H1 (cell line): ENCODE measurements at regions not wholly inside any gene's neighbourhood (a gene's known extent, or its start where the extent isn't known, plus 50 kb on each side); places are given as distances from the start of the nearest gene placed in this dataset.

Experiments used
- CTCF ChIA-PET: fragments of 300-600 bp; sonication (Branson Sonifier 250); formaldehyde crosslinking; loops from one replicate; lab custom pipeline; 2021; ENCODE audit not compliant: partially characterized antibody; lab: Charles Lee
- POLR2A ChIA-PET: fragments of 300-600 bp; sonication (Branson Sonifier 250); formaldehyde crosslinking; loops from one replicate; lab custom pipeline; 2021; ENCODE audit warnings: inconsistent platforms; ENCODE audit not compliant: partially characterized antibody; lab: Charles Lee
- DNase-seq, 2 experiments: peaks; one replicate each; pipeline versions ENCODE4 v3.0.0 to v3.0.0-alpha.2; 2010 to 2022; ENCODE audit warnings: low spot score in 2 of 2, low read depth in 1 of 2, mixed read lengths in 1 of 2
- FAIRE-seq: peaks from 2 replicates; lab custom pipeline; 2011; peaks lifted over from hg19 to GRCh38; lab: Jason Lieb, UNC
- H2AFZ ChIP-seq: 2 replicates; pipeline ENCODE4 v1.8.1; 2012; ENCODE audit warnings: low read length, inconsistent platforms
- H2AK5ac ChIP-seq: 2 replicates; pipeline ENCODE4 v1.6.1; 2013; ENCODE audit warnings: low read depth, low read length
- H2BK120ac ChIP-seq: replicated peaks from 2 replicates; pipeline ENCODE3; 2013; ENCODE audit warnings: low read depth, low read length, inconsistent platforms
- H2BK12ac ChIP-seq: 2 replicates; pipeline ENCODE4 v1.6.1; 2013; ENCODE audit warnings: low read depth, low read length
- H2BK15ac ChIP-seq: 2 replicates; pipeline ENCODE4 v1.6.1; 2013; ENCODE audit warnings: low read length
- H2BK20ac ChIP-seq: 2 replicates; pipeline ENCODE4 v1.6.1; 2013; ENCODE audit warnings: low read length
- H2BK5ac ChIP-seq: 2 replicates; pipeline ENCODE4 v1.6.1; 2013; ENCODE audit warnings: low read depth, low read length
- H3K14ac ChIP-seq: 2 replicates; pipeline ENCODE4 v1.6.1; 2013; ENCODE audit warnings: inconsistent platforms; ENCODE audit not compliant: insufficient read length
- H3K18ac ChIP-seq: 2 replicates; pipeline ENCODE4 v1.6.1; 2013; ENCODE audit warnings: low read length; ENCODE audit errors: extremely low read depth
- H3K23ac ChIP-seq: 2 replicates; pipeline ENCODE4 v1.6.1; 2013; ENCODE audit warnings: inconsistent platforms; ENCODE audit not compliant: insufficient read length
- H3K23me2 ChIP-seq: 2 replicates; pipeline ENCODE4 v1.6.1; 2013; ENCODE audit warnings: low read depth, low read length
- H3K27ac ChIP-seq: 2 replicates; pipeline ENCODE4 v1.6.1; 2011; ENCODE audit warnings: low read depth, low read length, inconsistent platforms
- H3K27me3 ChIP-seq, 4 experiments: replicated peaks in 1 of 4; 1 replicate in 1 of 4; 2 replicates in 3 of 4; pipeline versions ENCODE4 v1.6.1 to v1.8.1; 2011 to 2013; ENCODE audit warnings: low read length in 3 of 4, mild to moderate bottlenecking in 3 of 4, inconsistent platforms in 2 of 4, mixed read lengths in 2 of 4, moderate library complexity in 1 of 4; ENCODE audit not compliant: control insufficient read depth in 3 of 4, insufficient read depth in 3 of 4; ENCODE audit errors: extremely low read depth in 1 of 4
- H3K36me3 ChIP-seq, 4 experiments: 2 replicates each; pipeline versions ENCODE4 v1.6.1 to v1.8.1; 2011 to 2013; ENCODE audit warnings: mild to moderate bottlenecking in 4 of 4, low read length in 3 of 4, moderate library complexity in 2 of 4, control low read depth in 1 of 4, inconsistent platforms in 1 of 4; ENCODE audit not compliant: insufficient read depth in 4 of 4, control insufficient read depth in 2 of 4
- H3K4ac ChIP-seq: replicated peaks from 2 replicates; pipeline ENCODE3; 2013; ENCODE audit warnings: low read length, low read depth, mixed read lengths, inconsistent platforms; ENCODE audit not compliant: insufficient read length
- H3K4me1 ChIP-seq, 4 experiments: replicated peaks in 1 of 4; 1 replicate in 1 of 4; 2 replicates in 3 of 4; pipeline versions ENCODE4 v1.6.1 to v1.8.1; 2011 to 2013; ENCODE audit warnings: low read length in 3 of 4, inconsistent platforms in 2 of 4, mixed read lengths in 1 of 4; ENCODE audit not compliant: insufficient read depth in 4 of 4, control insufficient read depth in 3 of 4
- H3K4me2 ChIP-seq, 2 experiments: 2 replicates each; pipeline versions ENCODE4 v1.6.1 to v1.8.1; 2011 to 2013; ENCODE audit warnings: low read depth in 2 of 2, low read length in 2 of 2, control low read depth in 1 of 2, inconsistent platforms in 1 of 2, mild to moderate bottlenecking in 1 of 2; ENCODE audit not compliant: insufficient read depth in 1 of 2
- H3K4me3 ChIP-seq, 4 experiments: fragments of 200-600, 300-600 bp in 1 of 4; sonication (generic), shearing (Covaris generic), sonication (Bioruptor Twin) in 1 of 4; 2 replicates each; pipeline versions ENCODE4 v1.5.1 to v1.8.1; 2011 to 2016; ENCODE audit warnings: low read length in 4 of 4, low read depth in 3 of 4, control low read depth in 2 of 4, inconsistent platforms in 2 of 4, mild to moderate bottlenecking in 2 of 4, mixed read lengths in 1 of 4, moderate library complexity in 1 of 4; ENCODE audit not compliant: insufficient read depth in 2 of 4; ENCODE audit errors: extremely low read depth in 1 of 4
- H3K56ac ChIP-seq: replicated peaks from 2 replicates; pipeline ENCODE3; 2013; ENCODE audit warnings: low read depth, mild to moderate bottlenecking, mixed read lengths, low read length, inconsistent platforms; ENCODE audit not compliant: insufficient read length
- H3K79me1 ChIP-seq: 2 replicates; pipeline ENCODE4 v1.6.1; 2013; ENCODE audit warnings: low read depth, low read length, control low read depth
- H3K79me2 ChIP-seq, 2 experiments: 2 replicates each; pipeline versions ENCODE4 v1.6.1 to v1.8.1; 2012 to 2013; ENCODE audit warnings: low read length in 2 of 2, mild to moderate bottlenecking in 2 of 2, inconsistent platforms in 1 of 2; ENCODE audit not compliant: insufficient read depth in 2 of 2, control insufficient read depth in 1 of 2
- H3K9ac ChIP-seq, 4 experiments: replicated peaks in 1 of 4; 1 replicate in 1 of 4; 2 replicates in 3 of 4; pipeline versions ENCODE4 v1.6.1 to v1.8.1; 2011 to 2013; ENCODE audit warnings: low read depth in 3 of 4, low read length in 3 of 4, control low read depth in 2 of 4, mild to moderate bottlenecking in 2 of 4, moderate library complexity in 2 of 4, inconsistent platforms in 1 of 4; ENCODE audit errors: extremely low read depth in 1 of 4
- H3K9me3 ChIP-seq, 2 experiments: 2 replicates each; pipeline versions ENCODE4 v1.6.1 to v1.8.1; 2012 to 2013; ENCODE audit warnings: mild to moderate bottlenecking in 2 of 2, moderate library complexity in 2 of 2, control low read depth in 1 of 2, inconsistent platforms in 1 of 2, low read depth in 1 of 2, low read length in 1 of 2, mixed read lengths in 1 of 2; ENCODE audit not compliant: insufficient read depth in 2 of 2
- H4K20me1 ChIP-seq, 2 experiments: replicated peaks in 1 of 2; 2 replicates each; pipeline versions ENCODE3 to v1.8.1; 2011 to 2013; ENCODE audit warnings: inconsistent platforms in 2 of 2, low read length in 2 of 2, mild to moderate bottlenecking in 1 of 2; ENCODE audit not compliant: insufficient read depth in 2 of 2, control insufficient read depth in 1 of 2
- H4K5ac ChIP-seq: 2 replicates; pipeline ENCODE4 v1.6.1; 2013; ENCODE audit warnings: low read length, low read depth, mixed read lengths, inconsistent platforms; ENCODE audit not compliant: insufficient read length
- H4K8ac ChIP-seq: 2 replicates; pipeline ENCODE4 v1.8.0; 2013; ENCODE audit warnings: mild to moderate bottlenecking, moderate library complexity, low read length, inconsistent platforms; ENCODE audit not compliant: insufficient read depth; ENCODE audit errors: extremely low read depth
- H4K91ac ChIP-seq: replicated peaks from 2 replicates; pipeline ENCODE3; 2013; ENCODE audit warnings: low read length, mixed read lengths, inconsistent platforms; ENCODE audit not compliant: insufficient read length
- ASH2L ChIP-seq: fragments of 200-600, 300-600 bp; sonication (generic); IDR thresholded peaks from one replicate; pipeline ENCODE4 v1.7.1; 2017; ENCODE audit warnings: low read length
- BACH1 ChIP-seq: IDR thresholded peaks from 2 replicates; pipeline ENCODE4 v1.6.1; 2012; ENCODE audit warnings: low read length, improper control_type of control experiment
- CBX5 ChIP-seq: fragments of 300-800, 300-1000 bp; sonication (generic); IDR thresholded peaks from 2 replicates; pipeline ENCODE4 v1.7.1; 2016; ENCODE audit warnings: antibody characterized with exemption, low read length, low read depth
- CHD2 ChIP-seq: IDR thresholded peaks from 2 replicates; pipeline ENCODE4 v1.6.1; 2012; ENCODE audit warnings: low read length, improper control_type of control experiment
- CTCF ChIP-seq, 3 experiments: IDR thresholded peaks; 1 replicate in 2 of 3; 2 replicates in 1 of 3; pipeline versions ENCODE4 v1.5.1 to v1.6.1; 2011; ENCODE audit warnings: low read length in 3 of 3, mild to moderate bottlenecking in 3 of 3, inconsistent platforms in 2 of 3, low read depth in 1 of 3, moderate library complexity in 1 of 3; ENCODE audit not compliant: insufficient read depth in 1 of 3; ENCODE audit errors: control extremely low read depth in 1 of 3
- KDM5A ChIP-seq: fragments of 200-600 bp; IDR thresholded peaks from 2 replicates; pipeline ENCODE4 v1.7.1; 2012; ENCODE audit warnings: mild to moderate bottlenecking, low read length, inconsistent platforms, mixed read lengths
- POLR2A ChIP-seq, 2 experiments: IDR thresholded peaks; 1 replicate in 1 of 2; 2 replicates in 1 of 2; pipeline ENCODE4 v1.6.1; 2011; ENCODE audit warnings: low read depth in 2 of 2, low read length in 2 of 2, mild to moderate bottlenecking in 2 of 2; ENCODE audit errors: control extremely low read depth in 1 of 2
- POLR2AphosphoS5 ChIP-seq: IDR thresholded peaks from 2 replicates; pipeline ENCODE4 v1.6.1; 2011; ENCODE audit warnings: low read depth, low read length
- POU5F1 ChIP-seq: IDR thresholded peaks from 2 replicates; pipeline ENCODE4 v1.6.1; 2011; ENCODE audit warnings: low read depth, mild to moderate bottlenecking, low read length, moderate library complexity
- SAP30 ChIP-seq: fragments of 300-600 bp; sonication (generic); IDR thresholded peaks from 2 replicates; pipeline ENCODE4 v1.7.1; 2012; ENCODE audit warnings: low read length, moderate library complexity, mild to moderate bottlenecking, inconsistent platforms; ENCODE audit not compliant: insufficient read depth, insufficient replicate concordance
- SIN3A ChIP-seq, 2 experiments: IDR thresholded peaks in 1 of 2; conservative IDR thresholded peaks in 1 of 2; 2 replicates each; pipeline ENCODE4 v1.6.1; 2011 to 2012; ENCODE audit warnings: low read length in 2 of 2, improper control_type of control experiment in 1 of 2, low read depth in 1 of 2, mild to moderate bottlenecking in 1 of 2
- SP2 ChIP-seq: IDR thresholded peaks from 2 replicates; pipeline ENCODE4 v1.6.1; 2012; ENCODE audit warnings: mild to moderate bottlenecking, low read length, inconsistent platforms
- TBP ChIP-seq: IDR thresholded peaks from 2 replicates; pipeline ENCODE4 v1.6.1; 2011; ENCODE audit warnings: low read depth, low read length, improper control_type of control experiment
- YY1 ChIP-seq: IDR thresholded peaks from 2 replicates; pipeline ENCODE4 v1.6.1; 2011; ENCODE audit warnings: low read depth, mild to moderate bottlenecking, low read length
- WGBS, 2 experiments: shearing (Covaris generic) in 1 of 2; methylation state at CpG; one replicate each; pipeline versions ENCODE4 v1.1.6 to v1.1.7; 2013 to 2015; ENCODE audit warnings: low lambda C conversion rate in 2 of 2, mixed read lengths in 2 of 2, inconsistent platforms in 1 of 2, low coverage in 1 of 2, missing lambda C conversion rate in 1 of 2; ENCODE audit not compliant: insufficient replicate concordance in 2 of 2, insufficient coverage in 1 of 2, insufficient read length in 1 of 2; ENCODE audit errors: extremely low coverage in 1 of 2, missing lambda C conversion rate in 1 of 2; 5-methylcytosine and 5-hydroxymethylcytosine counted together

- H3K79me1 ChIP-seq, result no peaks in the 10 kb centered on the region
- no peak overlapping the region for H3K23ac ChIP-seq
- no peak overlapping the region for H2AK5ac ChIP-seq
- H3K9ac ChIP-seq, result no peak overlapping the region
- H2BK120ac ChIP-seq, result no peak overlapping the region
- no peak overlapping the region for H3K18ac ChIP-seq
- 0 out of 4 replicates have a peak, but pooled peaks cover 0 to 2% of the 10 kb centered on the region in 2 experiments for H3K9me3 ChIP-seq
- H3K4me1 ChIP-seq, result peaks cover 0 to 5% (median 0%) of the 10 kb centered on the region in 4 experiments; a peak in 3 of 7 replicates
- H4K8ac ChIP-seq, result no peak overlapping the region
- H3K27ac ChIP-seq, result no peak overlapping the region
- no peak for FAIRE-seq
- ChIA-PET POLR2A (no interaction called here), CTCF (interaction anchor here (1.2 kb wide), 1 partner anchor 654 kb away, joined by 3 read pairs; no protein-coding TSS in a partner anchor)
- no peaks in the 10 kb centered on the region for H4K20me1 ChIP-seq
- H3K36me3 ChIP-seq, result no peaks in the 10 kb centered on the region
- no peak overlapping the region for H2AFZ ChIP-seq
- H2BK5ac ChIP-seq, result no peak overlapping the region
- H2BK15ac ChIP-seq, result no peak overlapping the region
- H3K4ac ChIP-seq, result no peak overlapping the region
- no peak overlapping the region for H3K4me2 ChIP-seq
- no peaks in the 10 kb centered on the region for H3K79me2 ChIP-seq
- no peak overlapping the region for H3K14ac ChIP-seq
- no peaks in the 10 kb centered on the region for H3K27me3 ChIP-seq
- H4K91ac ChIP-seq, result no peak overlapping the region
- H2BK20ac ChIP-seq, result no peak overlapping the region
- no peaks in the 10 kb centered on the region for H3K23me2 ChIP-seq
- H4K5ac ChIP-seq, result no peak overlapping the region
- no peak overlapping the region for H3K4me3 ChIP-seq
- H3K56ac ChIP-seq, result no peak overlapping the region
- 89% methylated on average over 3 of the region's 3 CpGs; no CpG with 5 or more reads in 1 of the 2 experiments for WGBS, 2 experiments
- no peak for DNase-seq
- no peak overlapping the region for H2BK12ac ChIP-seq
- no peak for TF ChIP-seq CHD2
- no peak for TF ChIP-seq BACH1
- TF ChIP-seq KDM5A, result no peak
- TF ChIP-seq SAP30, result no peak
- no peak for TF ChIP-seq POLR2A (IDR thresholded peaks at IDR 0.05; ENCODE audit: control extremely low read depth in 1 of 2, low read depth in 2 of 2, low read length in 2 of 2)
- no peak for TF ChIP-seq CBX5
- no peak for TF ChIP-seq POLR2AphosphoS5
- no peak for TF ChIP-seq POU5F1
- TF ChIP-seq YY1, result no peak
- no peak for TF ChIP-seq SIN3A (conservative IDR thresholded peaks at IDR 0.05 in 1 of 2, IDR thresholded peaks at IDR 0.05 in 1 of 2; ENCODE audit: low read depth in 1 of 2, low read length in 2 of 2)
- no peak for TF ChIP-seq SP2
- TF ChIP-seq TBP, result no peak
- no peak for TF ChIP-seq CTCF (IDR thresholded peaks at IDR 0.05; ENCODE audit: control extremely low read depth in 1 of 3, insufficient read depth in 1 of 3, low read depth in 1 of 3, low read length in 3 of 3)
- no peak for TF ChIP-seq ASH2L
Observed at GRCh38 chr18:75785834-75786233, 358.3 kb upstream of the SMIM21 start.
